SK-N-MC (cell line): ENCODE measurements at regions not wholly inside any gene's neighbourhood (a gene's known extent, or its start where the extent isn't known, plus 50 kb on each side); places are given as distances from the start of the nearest gene placed in this dataset.

Source experiments
- EZH2 ChIP-seq: fragments of 200-600 bp; sonication (generic); IDR thresholded peaks from one replicate; pipeline ENCODE4 v1.6.1; 2017; ENCODE audit warnings: antibody characterized with exemption
- POLR2AphosphoS5 ChIP-seq: IDR thresholded peaks from 2 replicates; pipeline ENCODE4 v1.6.1; 2012; ENCODE audit warnings: mild to moderate bottlenecking, low read depth, low read length, borderline replicate concordance

DNA sequence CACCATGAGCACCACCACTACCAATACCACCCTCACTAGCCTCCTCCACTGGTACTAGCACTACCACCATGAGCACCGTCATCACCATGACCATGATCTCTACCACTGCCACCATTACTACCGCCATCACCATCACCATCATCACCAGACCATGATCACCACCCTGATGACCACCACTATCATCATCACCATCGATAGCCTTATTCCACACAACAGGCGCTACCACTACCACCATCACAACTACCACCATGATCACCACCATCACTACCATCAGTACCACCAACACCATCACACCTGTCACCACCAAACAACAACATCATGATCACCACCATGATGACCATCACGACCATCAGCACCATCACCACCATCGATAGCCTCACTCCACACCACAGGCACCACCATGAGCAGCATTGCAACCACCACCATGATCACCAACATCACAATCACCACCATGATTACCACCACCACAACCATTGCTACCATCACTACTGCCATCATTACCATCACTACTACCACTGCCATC is 56.6 kb upstream of the CASZ1 start:
- TF ChIP-seq POLR2AphosphoS5 = no peak
- no peak for TF ChIP-seq EZH2
